GM18909 (cell line): ENCODE measurements at regions not wholly inside any gene's neighbourhood (a gene's known extent, or its start where the extent isn't known, plus 50 kb on each side); places are given as distances from the start of the nearest gene placed in this dataset.
"Not testable (repeated sequence)": the region's sequence is repeated elsewhere in the genome, so short reads cannot be mapped to it uniquely, and the experiment has no call there.

ENCODE experiments used
- ATAC-seq: cut with Tn5 transposase; IDR thresholded peaks from one replicate; pipeline ENCODE4 v1.9.1; 2021; ENCODE audit warnings: mild to moderate bottlenecking; ENCODE audit not compliant: unreplicated experiment, poor library complexity

DNA sequence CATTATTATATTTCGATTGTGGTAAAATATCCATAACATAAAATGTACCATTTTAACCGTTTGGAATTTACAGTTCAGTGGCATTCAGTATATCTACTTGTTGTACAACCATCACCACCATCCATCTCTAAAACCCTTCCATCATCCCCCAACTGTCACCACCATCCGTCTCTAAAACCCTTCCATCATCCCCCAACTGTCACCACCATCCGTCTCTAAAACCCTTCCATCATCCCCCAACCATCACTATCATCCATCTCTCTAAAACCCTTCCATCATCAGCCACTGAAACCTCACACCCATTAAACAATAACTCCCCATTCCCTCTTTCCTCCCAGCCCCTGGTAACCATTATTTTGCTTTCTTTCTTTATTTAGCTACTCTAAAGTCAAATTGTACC is 144.2 kb upstream of the EEA1 start:
- ATAC-seq, result no peak

DNA sequence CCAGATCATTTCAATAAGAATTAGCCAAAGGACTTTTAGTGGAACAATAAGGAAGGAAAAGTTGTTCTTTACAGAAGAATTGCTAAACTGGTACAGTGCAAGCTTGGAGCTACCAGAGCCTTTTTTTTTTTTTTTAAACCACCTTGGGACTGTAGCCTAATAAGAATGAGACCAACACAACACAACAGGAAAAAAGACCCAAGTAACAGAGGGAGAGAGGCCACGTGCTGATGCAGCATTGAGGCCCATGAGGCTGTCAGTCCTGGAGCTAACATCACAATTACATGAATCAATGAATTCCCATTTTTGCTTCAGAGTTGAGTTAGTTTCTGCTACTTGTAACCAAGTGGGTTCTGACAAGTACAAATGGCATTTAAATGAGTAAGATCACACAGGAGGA is 149.0 kb upstream of the EEA1 start:
- no peak for ATAC-seq

DNA sequence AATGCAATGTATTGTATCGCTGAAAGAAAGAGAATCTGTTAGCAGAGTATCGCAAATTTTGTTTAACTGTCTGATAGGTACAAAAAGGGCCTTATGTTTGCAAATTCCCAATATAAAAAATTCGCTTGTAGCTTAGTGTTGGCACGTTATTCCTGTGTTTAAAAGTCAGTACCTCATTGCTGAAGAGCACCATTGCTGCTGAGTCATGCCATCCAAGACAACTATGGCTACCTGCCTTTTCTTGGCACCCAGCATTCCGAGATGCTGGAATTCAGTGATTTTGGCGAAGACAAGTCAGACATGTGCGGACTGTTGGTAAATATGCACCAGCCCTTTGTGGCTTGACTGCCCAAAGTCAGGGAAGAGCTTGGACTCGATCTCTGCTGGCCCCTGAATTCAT is 149.5 kb upstream of the EEA1 start:
- ATAC-seq, result no peak

DNA sequence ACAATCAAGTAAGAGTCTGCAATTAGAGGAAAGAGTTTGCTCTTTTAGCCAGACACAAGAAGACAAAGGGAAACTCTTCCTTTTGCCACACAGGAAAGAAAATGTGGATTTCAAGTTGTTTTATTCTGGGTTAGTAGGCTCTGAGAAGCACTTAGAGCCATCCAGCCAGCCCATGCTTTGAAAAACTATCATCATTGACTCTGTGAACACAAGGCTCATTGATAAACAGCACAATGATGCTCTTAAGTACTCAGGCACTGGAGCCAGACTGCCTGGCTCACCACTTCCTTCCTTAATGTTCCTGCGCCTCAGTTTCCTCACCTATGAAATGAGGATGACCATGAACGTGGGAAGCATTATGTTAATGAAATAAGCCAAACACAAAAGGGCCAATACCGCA is 150.2 kb upstream of the EEA1 start:
- no peak for ATAC-seq

DNA sequence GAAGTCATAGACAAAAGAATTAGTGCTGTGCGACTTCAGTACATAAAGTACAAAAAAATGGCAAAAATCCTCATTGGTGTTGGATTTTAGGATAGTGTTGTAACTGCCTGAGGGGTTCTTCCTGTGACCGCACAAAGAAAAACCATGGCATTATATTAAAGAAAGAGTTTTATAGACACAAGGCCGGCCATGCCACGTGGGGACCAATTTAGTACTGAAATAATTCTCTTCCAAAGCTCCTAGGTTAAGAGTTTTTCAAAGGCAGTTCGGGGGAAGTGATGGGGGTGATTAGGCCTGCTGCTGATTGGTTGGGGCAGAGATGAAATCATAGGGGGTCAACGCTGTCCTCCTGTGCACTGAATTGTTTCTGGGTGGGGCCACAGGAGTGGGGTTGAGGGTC is 150.9 kb upstream of the EEA1 start:
- no peak for ATAC-seq

DNA sequence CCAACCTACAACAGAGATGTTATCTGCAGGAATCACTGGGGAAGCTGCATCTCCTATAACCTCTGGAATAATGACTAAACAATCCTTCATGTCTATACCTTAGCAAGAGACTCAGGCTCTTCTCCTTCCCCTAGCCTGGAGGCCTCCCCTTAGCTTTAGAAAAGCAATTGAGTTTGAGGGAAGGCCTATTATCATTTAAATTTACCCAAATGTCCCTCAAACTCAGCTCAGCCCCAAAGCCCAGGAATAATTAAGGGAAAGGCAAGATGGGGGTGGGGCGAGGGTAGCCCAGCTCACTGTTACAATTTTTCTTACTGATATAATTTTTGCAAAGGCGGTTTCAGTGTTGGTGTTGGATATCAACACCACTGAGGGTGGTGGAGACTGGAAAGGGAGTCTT is 151.4 kb upstream of the EEA1 start:
- no peak for ATAC-seq

DNA sequence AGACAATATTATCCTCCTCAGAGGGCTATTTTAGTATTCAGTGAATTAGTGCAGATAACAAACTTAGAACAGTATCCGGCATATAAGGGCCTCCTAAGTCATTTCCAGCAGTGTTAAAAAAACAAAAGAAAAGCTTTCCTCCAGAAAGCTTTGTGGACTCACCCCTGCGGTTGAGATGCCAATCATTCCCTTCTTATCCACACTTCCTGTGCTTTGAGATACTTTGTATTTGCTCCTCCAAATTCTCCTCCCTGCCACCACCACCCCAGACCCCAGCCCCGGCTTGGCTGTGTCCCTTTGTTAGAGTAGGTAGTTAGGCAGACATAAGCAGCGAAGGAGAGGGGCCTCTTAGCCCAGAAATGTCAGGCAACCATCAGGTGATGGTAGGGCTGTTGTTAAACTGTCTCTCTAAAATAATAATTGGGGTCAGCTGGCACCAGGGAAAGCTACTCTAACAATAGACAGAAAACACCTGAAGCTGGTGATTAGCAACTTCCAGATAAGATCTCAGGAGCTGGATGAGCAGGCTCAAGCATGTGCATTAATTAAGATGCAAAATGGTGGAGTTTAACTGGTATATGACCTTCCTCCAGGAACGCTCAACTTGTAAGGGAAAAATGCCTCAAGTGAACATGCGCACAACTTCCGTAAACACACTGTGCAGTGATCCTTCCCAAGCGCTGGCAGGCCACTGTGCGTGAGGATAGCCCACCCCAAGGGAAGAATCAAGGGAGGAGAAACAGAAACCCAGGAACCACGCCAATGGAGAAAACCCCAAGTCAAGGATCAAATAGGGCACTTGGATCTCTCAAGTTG is 152.1 kb upstream of the EEA1 start:
- no peak for ATAC-seq

DNA sequence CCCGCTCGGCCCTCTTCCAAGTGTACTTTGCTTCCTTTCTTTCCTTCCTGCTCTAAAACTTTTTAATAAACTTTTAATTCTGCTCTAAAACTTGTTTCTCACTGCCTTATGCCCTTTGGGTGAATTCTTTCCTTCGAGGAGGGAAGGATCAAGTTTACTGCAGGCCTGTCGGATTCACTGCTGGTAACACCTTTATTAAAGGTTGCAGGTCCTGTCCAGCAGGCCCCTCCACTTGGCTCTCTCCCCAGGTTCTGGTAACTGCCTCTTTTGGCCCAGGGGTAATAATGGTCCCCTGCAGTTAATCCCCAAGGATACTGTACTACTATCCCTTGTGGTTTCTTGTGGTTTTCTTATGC is 152.7 kb upstream of the EEA1 start:
- ATAC-seq, result no peak

DNA sequence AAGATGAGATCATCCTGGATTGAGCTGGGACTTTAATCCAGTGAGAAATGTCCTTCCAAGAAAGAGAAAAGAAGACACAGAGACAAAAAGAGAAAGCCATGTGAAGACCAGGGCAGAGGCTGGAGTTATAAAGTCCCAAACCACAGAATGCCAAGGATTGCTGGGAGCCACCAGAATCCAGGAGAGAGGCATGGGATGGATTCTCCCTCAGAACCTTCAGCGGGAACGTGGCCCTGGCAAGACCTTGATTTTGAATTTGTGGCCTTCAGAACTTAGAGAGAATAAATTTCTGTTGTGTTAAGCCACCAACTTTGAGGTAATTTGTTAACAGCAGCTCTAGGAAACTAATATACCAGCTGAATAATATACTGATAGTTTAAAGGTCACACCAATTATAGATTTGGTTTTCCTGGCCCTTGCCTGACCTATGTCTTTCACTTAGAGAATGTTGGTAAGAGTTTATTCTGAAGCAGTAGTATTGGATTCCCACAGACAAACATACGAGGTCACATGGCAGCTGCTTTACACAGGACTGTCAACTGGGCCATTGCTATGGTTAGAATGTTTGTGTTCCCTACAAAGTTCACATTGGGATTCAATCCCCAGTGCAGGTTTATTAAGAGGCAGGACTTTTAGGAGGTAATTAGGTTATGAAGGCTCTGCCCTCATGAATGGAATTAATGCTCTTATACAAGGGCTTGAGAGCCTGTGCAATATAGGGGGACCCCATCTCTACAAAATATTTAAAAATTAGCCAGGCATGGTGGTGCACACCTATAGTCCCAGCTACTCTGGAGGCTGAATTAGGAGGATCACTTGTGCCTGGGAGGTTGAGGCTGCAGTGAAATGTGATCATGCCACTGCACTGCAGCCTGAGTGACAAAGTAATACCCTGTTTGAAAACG is 156.5 kb upstream of the EEA1 start:
- no peak for ATAC-seq

DNA sequence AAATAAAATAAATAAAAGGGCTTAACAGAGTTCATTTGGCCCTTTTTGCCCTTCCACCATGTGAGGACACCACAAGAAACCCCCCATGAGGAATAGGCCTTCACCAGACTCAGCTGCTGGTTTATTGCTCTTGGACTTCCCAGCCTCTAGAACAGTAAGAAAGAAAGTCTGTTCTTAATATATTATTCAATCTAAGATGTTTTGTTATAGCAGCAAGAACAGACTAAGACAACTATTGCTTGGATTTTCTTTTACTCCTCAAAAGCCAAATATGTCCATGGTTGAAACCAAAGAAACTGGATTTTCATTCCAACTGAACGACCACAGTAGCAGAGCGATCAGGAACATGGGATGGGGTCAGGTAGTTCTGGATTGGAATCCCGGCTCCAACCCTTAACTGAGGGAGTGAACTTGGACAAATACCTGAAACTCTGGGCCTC is 157.2 kb upstream of the EEA1 start:
- no peak for ATAC-seq

DNA sequence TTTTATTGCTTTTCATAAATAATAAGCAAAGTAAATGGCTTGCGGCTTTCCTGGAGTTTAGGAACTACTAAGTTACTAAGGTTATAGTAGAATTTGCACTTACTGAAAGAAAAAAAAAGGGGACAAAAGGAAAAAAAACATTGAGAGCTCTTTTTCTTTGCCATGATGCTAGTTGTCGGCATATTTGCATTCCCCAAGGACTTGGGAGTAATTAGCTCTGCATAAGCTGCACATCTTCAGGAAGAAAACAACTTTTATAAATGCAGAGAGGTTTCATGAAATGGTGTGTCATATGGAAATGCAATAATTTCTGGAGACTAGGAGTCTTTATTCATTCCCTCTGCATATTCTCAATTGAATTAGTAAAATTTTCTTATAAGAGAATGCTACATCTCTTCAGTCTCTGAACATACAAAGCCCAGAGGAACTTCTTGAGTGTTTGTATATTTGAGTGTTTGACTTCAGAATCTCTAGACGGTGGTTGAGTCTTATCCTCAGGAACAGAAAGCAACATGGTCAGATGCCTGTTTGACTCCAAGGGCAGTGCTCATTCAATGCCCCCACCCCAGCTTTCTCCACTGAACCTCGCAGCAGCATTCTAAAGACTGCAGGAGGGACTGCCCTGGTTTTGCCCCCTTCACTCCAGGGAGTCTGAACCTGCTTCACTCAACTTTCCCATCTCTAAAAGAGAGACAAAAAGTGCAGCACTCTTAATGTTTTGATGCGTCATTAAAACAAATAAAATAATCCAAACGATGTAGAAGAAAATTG is 158.9 kb upstream of the EEA1 start:
- ATAC-seq, result no peak

DNA sequence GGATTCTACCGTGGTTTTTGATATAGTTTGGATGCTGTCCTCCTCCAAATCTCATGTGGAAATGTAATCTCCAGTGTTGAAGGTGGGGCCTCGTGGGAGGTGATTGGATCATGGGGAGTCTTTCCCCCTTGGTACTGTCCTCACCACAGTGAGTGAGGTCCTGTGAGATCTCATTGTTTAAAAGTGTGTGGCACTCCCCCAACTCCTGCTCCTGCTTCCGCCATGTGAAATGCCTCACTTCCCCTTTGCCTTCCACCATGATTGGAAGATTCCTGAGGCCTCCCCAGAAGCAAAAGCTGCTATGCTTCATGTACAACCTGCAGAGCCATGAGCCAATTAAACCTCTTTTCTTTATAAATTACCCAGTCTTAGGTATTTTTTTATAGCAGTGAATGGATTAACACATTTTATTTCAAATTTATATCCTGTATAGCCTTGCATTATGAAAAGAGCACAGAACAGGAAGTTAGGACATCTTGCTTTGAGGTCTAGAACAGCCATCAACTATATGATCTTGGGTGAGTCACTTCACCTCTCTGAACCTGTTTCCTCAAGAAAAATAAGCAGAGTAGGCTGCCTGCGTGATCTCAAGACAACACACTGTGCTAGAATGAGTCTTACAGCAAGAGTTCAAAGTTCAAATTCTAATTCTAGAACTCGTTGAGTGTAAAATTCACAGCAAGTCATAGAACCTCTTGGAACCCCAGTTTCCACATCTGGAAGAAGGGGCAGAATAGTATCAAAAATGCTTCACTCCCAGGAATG is 160.9 kb upstream of the EEA1 start:
- no peak for ATAC-seq

DNA sequence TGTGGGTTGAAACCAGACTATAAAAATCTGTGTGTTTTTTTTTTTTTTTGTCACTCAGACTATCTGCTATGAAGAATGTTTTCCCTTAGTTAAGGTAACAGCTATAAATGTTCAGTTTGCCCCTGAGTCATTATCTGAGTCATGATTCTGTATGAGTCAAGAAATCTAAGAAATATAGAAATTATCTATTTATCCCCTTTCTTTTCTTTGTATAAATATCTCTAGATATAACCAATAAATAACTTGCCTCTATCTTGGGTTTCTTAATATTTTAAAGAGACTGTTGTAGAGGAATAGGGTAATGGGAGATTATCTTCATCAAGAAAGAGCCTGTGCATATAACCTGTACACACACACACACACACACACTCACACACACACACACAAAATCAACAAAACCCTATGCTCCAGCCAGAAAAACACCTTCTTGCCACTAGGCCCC is 161.7 kb upstream of the EEA1 start:
- ATAC-seq, result no peak

DNA sequence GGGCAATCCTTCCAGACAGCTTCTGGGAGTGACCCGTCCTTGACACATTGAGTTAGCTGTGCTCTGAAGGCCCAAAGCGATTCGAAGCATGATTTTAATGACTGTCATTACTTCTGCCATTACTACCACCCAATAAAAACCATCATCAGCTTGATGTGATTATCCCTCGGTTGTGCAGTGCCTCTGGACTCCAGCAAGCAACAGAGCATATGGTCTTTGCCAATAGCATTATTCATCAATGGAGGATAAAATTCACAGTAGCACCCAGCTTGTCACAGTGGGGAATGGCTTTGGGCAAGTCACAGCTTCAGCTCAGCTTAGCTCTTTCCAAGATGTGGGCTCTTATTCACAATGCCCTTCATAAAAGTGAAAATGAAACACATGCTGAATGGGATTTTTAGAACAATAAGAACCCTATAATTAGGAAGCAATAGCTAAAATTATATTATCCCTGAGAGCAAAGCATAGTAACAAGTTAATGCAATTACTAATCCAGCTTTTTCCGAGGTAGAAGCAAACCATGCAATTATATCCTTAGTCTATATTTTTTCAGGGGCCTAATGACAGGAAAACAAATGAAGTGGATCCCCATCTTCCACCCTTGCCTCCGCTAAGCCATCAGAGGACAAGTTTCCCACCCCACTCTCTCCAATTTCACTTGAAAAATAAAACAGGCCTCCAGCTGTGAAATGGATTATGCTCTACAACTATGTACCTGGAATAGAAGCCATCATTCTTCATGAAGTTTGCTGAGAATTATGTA is 163.0 kb upstream of the EEA1 start:
- ATAC-seq, result no peak

DNA sequence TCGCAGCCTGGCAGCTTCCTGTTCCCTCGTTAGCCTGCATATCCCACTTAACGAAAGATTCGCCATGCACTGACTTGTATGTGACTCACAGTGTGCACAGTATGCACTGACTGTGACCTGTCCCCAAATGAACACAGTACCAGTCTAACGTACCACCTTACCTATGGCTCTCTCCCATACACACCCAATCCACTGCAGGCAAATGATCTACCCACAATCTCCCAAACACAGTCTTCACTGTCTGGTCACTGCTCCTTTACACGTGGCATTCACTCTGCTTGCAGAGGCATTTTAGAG is 163.5 kb upstream of the EEA1 start:
- ATAC-seq, result no peak

DNA sequence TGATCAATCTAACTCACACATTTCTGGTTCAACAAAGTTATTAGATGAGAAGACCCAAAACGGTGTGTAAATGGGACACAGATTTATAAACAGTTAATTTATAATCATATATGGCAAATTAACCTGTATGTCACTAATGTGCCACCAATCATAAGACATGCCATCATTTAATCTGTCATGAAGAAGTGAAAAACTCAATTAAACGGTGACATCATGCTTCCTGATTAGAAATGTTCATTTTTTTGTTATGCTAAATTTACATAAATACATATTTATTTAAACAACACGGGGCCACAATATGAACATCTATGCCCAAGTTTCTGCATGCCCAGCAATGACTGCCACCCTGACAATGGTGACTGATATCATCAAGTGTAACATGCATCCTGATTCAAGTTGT is 164.1 kb upstream of the EEA1 start:
- ATAC-seq, result no peak

DNA sequence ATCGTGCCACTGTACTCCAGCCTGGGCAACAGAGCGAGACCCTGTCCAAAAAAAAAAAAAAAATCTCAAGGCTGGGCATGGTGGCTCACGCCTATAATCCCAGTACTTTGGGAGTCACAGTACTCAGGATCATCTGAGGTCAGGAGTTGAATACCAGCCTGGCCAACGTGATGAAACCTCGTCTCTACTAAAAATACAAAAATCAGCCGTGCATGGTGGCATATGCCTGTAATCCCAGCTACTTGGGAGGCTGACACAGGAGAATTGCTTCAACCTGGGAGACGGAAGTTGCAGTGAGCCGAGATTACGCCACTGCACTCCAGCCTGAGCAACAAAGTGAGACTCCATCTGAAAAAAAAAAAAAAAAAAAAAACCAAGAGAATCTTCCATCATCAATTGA is 165.1 kb upstream of the EEA1 start:
- not testable (repeated sequence) for ATAC-seq

DNA sequence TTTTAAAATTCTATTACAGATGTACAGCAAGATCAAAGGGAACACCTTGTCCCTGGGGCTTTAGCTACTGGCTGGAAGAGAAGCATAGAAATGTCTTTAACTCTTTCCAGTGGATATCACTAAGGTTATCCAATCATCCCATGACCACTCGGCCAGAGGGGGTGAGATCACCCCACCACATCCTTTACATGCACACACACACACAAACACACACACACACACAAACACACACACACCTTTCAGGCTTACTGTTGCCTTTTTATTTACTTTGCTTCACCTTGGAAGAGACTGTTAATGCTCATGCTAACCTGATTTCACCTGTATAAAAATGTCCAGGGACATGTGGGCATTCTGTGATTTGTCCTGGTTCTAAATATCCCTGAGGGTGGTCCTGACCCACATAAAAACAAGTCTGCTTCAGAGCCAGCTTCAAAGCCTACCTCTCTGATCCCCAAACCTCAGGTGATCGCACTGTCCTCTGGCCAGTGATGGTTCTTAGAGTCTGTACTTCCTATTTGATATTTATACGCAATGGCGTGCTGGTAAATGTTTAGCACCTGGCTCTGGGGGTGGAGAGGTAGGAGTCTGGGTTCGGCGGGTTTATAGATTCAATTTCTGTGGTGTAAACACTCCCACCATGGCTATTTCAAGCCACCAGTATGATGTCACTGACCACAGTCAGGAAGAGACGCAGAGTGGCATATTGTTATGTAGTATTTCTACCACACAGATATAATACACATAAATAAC is 166.1 kb upstream of the EEA1 start:
- peak; percentile 90 for ATAC-seq

DNA sequence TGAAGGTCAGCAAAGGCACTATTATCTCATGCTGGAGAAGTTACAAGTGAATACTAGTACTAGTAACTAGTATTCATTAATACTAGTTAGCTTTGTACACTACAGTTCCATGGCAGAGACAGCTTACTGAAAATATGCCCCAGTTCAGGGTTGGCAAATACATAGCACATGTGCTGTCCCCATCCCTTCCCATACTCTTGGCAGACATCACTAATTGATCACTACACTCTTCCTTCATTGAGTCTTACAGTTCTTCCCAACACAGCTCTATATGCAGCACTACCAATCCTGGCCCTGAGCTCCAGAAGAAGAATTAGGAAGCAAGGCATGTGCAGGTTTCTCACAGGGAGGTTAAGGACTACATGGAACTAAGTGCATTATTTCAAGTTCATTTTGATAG is 168.3 kb upstream of the EEA1 start:
- no peak for ATAC-seq
